Motor neuron (in vitro differentiated cells): ENCODE measurements at regions not wholly inside any gene's neighbourhood (a gene's known extent, or its start where the extent isn't known, plus 50 kb on each side); places are given as distances from the start of the nearest gene placed in this dataset.

Source experiments
- ATAC-seq, 8 experiments: fragments of 200-7000 bp; cut with Tn5 transposase; replicated peaks in 6 of 8; 2 replicates each; pipeline ENCODE4 v1.8.0; 2021; ENCODE audit warnings: mild to moderate bottlenecking in 8 of 8, moderate library complexity in 8 of 8
- H3K27ac ChIP-seq, 2 donors: fragments of 250-450 bp; sonication (Bioruptor Pico); 2 replicates each; pipeline ENCODE4 v1.9.0; 2021; ENCODE audit warnings: antibody characterized with exemption in 2 of 2, mild to moderate bottlenecking in 2 of 2, moderate library complexity in 1 of 2
- H3K4me1 ChIP-seq, 2 donors: fragments of 250-450 bp; sonication (Bioruptor Pico); replicated peaks in 1 of 2; 2 replicates each; pipeline ENCODE4 v1.6.1; 2021; ENCODE audit warnings: antibody characterized with exemption in 2 of 2, mild to moderate bottlenecking in 2 of 2, moderate library complexity in 1 of 2
- H3K4me3 ChIP-seq, 5 donors: fragments of 250-450 bp; sonication (Bioruptor Pico); 2 replicates each; pipeline ENCODE4 v1.9.0; 2021; ENCODE audit warnings: antibody characterized with exemption in 5 of 5, mild to moderate bottlenecking in 5 of 5, moderate library complexity in 4 of 5
- WGBS, 10 experiments: fragments of 450-650 bp; shearing (Covaris generic); methylation state at CpG; one replicate each; pipeline ENCODE4 v1.0.0; 2022; 5-methylcytosine and 5-hydroxymethylcytosine counted together
- in situ Hi-C, 9 experiments: fragments of 400-800 bp; cut with MboI; loops; one replicate each; pipeline ENCODE4 v1.15.0; 2021; ENCODE audit warnings: low sequenced_read_pairs in 9 of 9, low pct_unique_long_range_greater_than_20kb in 2 of 9; ENCODE audit not compliant: unreplicated experiment in 9 of 9

DNA sequence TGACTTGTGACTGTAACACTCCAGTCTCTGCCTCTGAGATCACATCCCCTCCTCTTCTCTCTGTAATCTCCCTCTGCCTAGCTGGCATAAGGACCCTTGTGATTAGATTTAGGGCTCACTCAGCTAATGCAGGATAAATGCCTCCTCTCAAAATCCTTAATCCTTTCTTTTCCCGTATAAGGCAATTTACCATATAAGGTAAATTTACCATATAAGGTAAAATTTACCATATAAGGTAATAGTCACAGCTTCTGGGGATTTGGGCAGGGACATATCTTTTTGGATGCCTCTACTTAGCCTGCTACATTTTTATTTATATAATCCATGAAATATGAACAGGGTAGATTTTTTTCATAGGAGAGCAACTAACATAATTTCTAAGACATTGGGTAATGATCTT, 318.0 kb upstream of the PUM3 start:
- H3K4me3 ChIP-seq: no peak overlapping the region
- 29 to 100% (median 100%) methylated on average over 1 of the region's 1 CpG; no CpG with 5 or more reads in 2 of the 10 experiments for WGBS, 10 experiments
- no peak overlapping the region for H3K27ac ChIP-seq
- no peaks in the 10 kb centered on the region for H3K4me1 ChIP-seq
- no peak for ATAC-seq
- in situ Hi-C loops: no loop called here

DNA sequence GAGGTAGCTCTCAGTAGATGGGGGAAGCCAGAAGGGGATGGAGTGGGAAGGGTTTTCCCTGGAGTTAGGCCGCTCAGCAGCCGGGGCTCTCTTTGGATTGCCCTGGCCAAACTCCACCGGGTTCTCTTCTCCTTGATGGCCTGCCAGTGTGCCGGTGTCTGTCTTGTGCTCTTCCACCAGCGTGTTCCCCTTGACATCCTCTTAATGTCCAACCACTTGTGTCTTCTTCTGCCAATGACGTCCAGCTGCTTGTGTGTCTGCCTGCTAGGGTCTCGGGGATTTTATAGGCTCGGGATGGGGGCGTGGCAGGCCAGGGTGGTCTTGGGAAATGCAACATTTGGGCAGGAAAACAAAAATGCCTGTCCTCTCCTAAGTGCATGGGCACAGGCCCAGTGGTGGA, 313.1 kb upstream of the PUM3 start:
- no peak overlapping the region for H3K4me3 ChIP-seq
- H3K4me1 ChIP-seq: no peaks in the 10 kb centered on the region
- 0 to 97% (median 91%) methylated on average over 1 to 8 of the region's 9 CpGs; no CpG with 5 or more reads in 5 of the 10 experiments for WGBS, 10 experiments
- no peak overlapping the region for H3K27ac ChIP-seq
- in situ Hi-C loops: no loop called here
- no peak for ATAC-seq

DNA sequence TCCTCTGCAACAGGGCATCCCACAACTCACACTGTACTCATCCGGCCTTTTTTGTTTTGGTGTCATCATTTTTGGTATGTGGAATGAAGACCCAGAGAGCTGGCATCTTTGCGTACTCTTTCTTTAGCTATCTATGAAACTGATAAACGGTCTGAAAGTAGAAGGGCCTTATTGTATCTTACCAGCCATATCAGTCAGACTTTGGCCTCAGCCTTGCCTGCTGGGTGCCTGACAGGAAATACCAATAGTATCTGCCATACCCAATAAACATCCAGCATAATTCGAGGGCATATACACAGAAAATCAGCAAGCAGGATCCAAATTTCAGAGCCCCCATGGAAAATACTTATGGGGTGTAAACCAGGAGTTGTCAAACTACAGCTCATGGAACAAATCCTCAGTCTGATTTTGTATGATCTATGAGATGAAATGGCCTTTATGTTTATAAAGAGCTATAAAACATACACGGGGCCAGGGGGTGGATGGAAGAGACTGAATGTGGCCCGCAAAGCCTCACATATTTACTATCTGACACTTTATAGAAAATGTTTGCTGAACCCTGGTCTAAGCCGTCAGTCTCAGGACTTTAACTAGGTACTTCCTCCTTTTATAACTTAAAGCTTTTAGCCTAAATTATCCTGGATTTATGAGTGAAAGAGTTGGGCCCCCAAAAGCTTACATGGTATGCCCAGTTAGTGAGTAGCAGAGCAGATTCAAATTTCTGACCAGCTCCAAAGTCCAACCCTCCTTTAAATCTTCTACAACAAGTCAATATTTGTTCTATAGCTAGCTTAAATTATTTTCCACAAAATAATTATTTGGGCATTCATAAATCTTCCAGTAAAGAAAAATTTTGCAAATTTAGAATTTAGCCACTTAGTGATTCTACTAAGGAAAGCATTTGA, 308.0 kb upstream of the PUM3 start:
- WGBS, 10 experiments: 0 to 94% (median 72%) methylated on average over 1 to 5 of the region's 7 CpGs; no CpG with 5 or more reads in 2 of the 10 experiments
- in situ Hi-C loops: no loop called here
- no peaks in the 10 kb centered on the region for H3K4me1 ChIP-seq
- ATAC-seq: no peak
- no peak overlapping the region for H3K4me3 ChIP-seq
- H3K27ac ChIP-seq: no peak overlapping the region

DNA sequence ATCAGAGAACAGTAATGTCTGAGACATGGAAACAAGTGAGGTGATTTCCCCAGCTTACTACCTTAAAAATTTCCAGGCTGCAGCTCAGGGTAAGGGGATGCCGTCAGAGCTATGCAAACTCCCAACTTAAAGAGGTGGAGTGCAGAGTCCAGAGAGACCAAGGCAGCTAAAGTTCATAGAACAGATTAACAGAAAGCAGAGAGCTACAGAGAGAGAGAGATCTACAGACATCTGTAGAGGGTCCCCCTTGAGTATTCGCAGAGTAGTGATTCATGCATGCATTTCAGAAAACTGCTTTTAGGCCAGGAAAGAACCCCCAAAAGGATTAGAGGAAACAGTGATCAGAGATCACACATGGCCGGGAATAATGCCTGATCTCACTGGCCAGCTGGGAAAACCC, 306.2 kb upstream of the PUM3 start:
- WGBS, 10 experiments: 0 to 95% (median 60%) methylated on average over 1 to 2 of the region's 3 CpGs; no CpG with 5 or more reads in 3 of the 10 experiments
- in situ Hi-C loops: no loop called here
- Histone ChIP-seq H3K4me3 (no peak overlapping the region), H3K27ac (no peak overlapping the region), H3K4me1 (no peaks in the 10 kb centered on the region)
- ATAC-seq: no peak

DNA sequence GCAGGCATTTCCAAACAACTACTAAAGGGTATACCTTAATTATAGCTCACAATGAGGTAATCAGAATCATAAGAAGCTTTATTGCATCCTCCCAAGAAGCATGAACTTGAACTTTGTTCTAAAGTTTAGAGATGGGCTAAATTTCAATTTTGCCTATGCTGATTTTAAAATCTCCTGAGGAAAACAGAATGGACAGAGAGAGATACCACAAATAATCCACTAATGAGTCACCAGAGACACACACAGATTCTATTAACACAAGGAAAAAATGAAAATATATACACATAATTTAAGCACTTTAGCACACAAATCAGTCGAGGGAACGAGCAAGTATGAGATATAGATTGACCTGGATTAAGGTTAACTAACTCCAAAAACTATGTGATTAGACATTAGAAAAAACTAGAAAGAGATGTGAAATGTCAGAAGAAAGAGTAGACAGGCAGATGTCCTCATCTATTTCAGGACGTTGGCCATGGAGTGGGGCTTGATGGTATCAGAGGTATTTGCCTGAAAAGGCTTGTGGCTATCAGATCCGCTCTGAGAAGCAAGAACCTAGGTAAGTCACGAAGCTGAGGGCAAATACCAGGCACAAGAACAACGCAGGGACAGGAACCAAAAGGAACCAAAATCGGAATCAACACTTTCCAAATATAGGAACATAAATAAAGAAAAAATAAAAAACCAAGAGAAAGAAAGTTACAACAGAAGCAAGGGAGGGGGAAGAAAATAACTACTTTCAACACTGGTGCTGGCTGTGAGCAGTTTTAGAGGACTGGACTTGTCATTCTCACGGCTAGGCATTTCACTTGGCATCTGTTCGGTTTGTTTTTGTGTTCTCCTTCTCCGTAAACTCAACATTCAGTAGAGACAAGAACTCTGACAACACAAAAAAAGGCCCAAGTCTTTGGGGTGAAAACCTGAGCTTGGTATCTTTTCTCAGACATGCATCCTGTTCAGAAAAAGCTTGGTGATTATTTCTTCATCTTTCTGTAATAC, 294.6 kb upstream of the PUM3 start:
- no peak overlapping the region for H3K4me3 ChIP-seq
- no peaks in the 10 kb centered on the region for H3K4me1 ChIP-seq
- WGBS, 10 experiments: 12 to 90% (median 77%) methylated on average over 7 to 10 of the region's 10 CpGs
- in situ Hi-C loops: loop anchor here in 1 of 9 experiments (25.0 kb wide), 1 partner anchor 101 kb away; no protein-coding TSS in a partner anchor
- ATAC-seq: peak in 2 of 8 experiments; percentile 42 to 45
- H3K27ac ChIP-seq: no peak overlapping the region

DNA sequence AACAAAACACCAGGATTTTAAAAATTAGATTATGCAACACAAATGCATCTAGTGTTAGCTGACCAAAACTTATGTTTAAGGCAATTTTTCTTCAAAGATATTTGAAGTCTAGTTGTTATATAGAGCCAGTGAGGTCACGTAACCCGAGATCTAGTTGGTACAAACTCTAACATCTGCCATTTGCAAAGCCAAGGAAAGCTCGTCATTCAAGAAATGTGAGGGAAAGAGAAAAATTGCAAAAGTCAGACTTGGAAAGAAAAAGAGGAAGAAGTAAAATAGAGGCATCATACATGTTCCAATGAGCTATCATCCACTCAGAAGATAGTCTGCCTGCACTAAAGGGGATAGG, 293.4 kb upstream of the PUM3 start:
- no peaks in the 10 kb centered on the region for H3K4me1 ChIP-seq
- H3K27ac ChIP-seq: no peak overlapping the region
- in situ Hi-C loops: loop anchor here in 1 of 9 experiments (25.0 kb wide), 1 partner anchor 100 kb away; no protein-coding TSS in a partner anchor
- WGBS, 10 experiments: 6 to 100% (median 74%) methylated on average over 1 to 3 of the region's 3 CpGs
- ATAC-seq: no peak
- H3K4me3 ChIP-seq: no peak overlapping the region

DNA sequence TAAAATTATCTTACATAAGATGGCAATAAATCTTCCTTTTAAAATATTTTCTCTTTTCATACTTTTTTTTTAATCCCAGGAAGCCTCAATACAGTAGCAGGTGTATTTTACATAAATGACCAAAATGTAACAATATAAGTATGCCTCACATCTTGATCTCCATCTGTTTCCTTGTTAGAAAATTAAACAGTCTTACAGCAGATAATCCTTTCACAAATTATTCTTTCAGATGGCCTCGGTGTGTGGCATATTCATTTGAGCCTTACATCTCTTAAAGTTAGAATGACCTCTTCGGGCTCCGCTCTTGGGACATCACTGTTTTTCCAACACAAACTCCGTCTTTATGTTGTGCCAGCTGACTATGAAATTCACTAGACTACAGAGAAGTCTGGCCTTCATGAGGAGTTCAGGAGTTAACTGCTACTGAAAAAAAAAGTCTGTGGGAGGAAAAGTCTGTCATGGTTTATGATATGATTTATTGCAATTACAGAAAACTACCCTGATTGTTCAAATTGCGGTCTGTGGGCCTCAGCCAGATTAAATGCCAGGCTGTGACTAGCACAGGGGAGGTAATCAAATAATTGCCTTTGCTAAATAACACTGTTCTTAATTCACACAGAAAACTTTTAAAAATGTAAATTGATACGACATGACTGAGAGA, 292.9 kb upstream of the PUM3 start:
- no peak for ATAC-seq
- in situ Hi-C loops: loop anchor here in 1 of 9 experiments (25.0 kb wide), 1 partner anchor 100 kb away; no protein-coding TSS in a partner anchor
- 7 to 93% (median 78%) methylated on average over 2 to 6 of the region's 6 CpGs; no CpG with 5 or more reads in 1 of the 10 experiments for WGBS, 10 experiments

DNA sequence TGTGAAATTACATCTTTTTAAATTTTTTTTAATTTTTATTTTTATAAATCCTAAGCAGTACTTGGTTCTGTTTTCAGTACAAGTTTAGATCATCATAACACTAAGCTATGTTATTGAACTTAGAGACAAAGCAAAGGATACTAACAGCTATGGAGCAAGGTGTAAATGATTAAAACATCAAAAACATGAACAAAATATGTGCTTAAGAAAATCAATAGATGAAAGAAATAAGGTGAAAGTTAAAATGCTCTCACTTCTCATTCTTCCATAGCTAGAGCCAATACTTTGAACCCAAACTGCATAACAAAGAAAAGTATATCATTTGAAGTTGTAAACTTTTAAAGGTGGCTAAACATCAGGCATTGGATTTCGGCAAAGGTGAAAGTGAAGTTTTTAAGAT, 292.3 kb upstream of the PUM3 start:
- in situ Hi-C loops: loop anchor here in 1 of 9 experiments (25.0 kb wide), 1 partner anchor 99 kb away; no protein-coding TSS in a partner anchor
- Histone ChIP-seq H3K4me3 (no peak overlapping the region), H3K4me1 (no peaks in the 10 kb centered on the region), H3K27ac (no peak overlapping the region)
- ATAC-seq: no peak
- WGBS, 10 experiments: 13 to 100% (median 100%) methylated on average over 1 of the region's 1 CpG

More for the DNA sequence above, 292.9 kb upstream of the PUM3 start:
- Histone ChIP-seq H3K27ac (no peak overlapping the region), H3K4me1 (no peaks in the 10 kb centered on the region), H3K4me3 (no peak overlapping the region)

DNA sequence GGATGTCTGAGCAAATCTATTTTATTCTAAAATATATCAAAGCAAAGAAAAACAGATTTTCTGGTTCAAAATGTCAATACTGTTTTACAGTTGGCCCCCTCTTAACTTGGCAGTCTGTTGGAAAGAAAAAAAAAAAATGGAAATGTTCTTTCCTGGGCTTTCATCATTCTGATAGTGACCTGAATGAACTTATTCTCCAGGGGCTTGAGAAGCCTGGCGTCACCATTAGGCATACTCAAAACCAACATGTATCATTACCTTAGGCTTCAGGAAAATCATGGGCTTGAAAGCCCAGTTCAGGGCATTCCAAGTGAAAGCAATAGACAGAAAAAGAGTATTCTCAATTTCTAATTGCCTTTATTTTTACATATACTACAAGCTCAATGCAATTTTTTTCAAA, 283.7 kb upstream of the PUM3 start:
- in situ Hi-C loops: loop anchor here in 1 of 9 experiments (25.0 kb wide), 1 partner anchor 90 kb away; no protein-coding TSS in a partner anchor
- Histone ChIP-seq H3K27ac (peak overlapping the region in 1 of 2 donors; percentile 25), H3K4me1 (peaks cover 0 to 35% of the 10 kb centered on the region in 2 donors), H3K4me3 (no peak overlapping the region)
- WGBS, 10 experiments: 0 to 75% (median 43%) methylated on average over 1 of the region's 1 CpG; no CpG with 5 or more reads in 3 of the 10 experiments
- ATAC-seq: peak in 5 of 8 experiments; percentile 41 to 86 (median 52)

DNA sequence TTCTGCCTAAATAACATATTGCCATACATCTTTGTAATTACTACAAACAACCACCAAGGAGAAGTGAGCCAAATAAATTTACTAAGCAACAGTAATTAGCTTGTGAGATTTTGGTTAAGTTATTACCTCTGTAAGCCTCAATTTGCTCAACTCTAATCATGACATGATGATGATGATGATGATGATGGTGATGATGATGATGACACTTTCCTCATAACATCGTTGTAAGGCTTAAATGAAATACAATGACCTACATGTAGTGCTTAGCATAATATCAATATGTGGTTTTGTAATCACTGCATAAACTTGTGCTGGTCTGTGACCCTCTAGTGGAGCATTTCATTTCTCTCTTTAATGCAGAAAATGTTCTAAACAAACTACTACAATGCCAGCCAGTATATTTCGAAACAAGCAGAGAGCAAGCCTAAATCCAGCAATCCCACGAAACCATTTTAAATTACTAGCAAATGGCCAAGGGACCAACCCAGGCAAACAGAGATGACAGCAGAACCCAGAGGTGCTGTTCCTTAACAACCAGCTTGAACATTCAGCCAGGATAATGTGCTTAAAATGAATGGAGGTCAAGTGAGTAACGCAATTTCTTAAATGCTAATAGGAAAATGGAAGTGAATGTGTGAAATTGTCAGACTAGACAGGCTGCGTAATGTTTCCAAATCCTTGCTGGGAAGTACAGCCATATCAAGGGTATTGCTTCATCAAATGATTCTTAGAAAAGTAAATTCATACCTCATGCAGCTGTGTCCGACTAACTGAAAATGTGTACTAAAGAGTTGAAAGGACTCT, 281.9 kb upstream of the PUM3 start:
- no peak overlapping the region for H3K27ac ChIP-seq
- WGBS, 10 experiments: 0 to 100% (median 53%) methylated on average over 2 to 6 of the region's 6 CpGs; no CpG with 5 or more reads in 1 of the 10 experiments
- peak in 3 of 8 experiments; percentile 71 to 95 (median 76) for ATAC-seq
- in situ Hi-C loops: loop anchor here in 1 of 9 experiments (25.0 kb wide), 1 partner anchor 89 kb away; no protein-coding TSS in a partner anchor
- H3K4me1 ChIP-seq: peaks cover 0 to 35% of the 10 kb centered on the region in 2 donors
- H3K4me3 ChIP-seq: no peak overlapping the region

DNA sequence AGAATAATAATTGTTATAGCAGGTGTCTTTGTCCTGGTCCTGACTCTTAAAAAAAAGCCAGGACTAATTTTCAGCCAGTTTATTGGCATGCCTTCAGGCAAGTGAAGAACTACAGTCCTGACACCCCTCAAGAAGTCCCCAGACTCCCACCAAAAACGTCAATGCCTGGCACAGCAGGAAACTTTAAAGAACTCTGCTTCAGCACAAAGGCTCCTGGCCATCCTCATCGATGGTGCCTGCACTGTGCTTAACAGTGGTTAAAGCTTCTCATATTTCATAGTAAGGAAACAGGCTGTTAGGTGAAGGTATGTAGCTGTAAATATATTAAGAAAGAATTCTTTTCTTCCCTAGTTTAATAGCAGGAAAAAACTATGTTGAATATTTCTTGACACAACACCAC, 280.1 kb upstream of the PUM3 start:
- no peak for ATAC-seq
- H3K4me1 ChIP-seq: peaks cover 0 to 33% of the 10 kb centered on the region in 2 donors
- in situ Hi-C loops: no loop called here
- H3K4me3 ChIP-seq: no peak overlapping the region
- no peak overlapping the region for H3K27ac ChIP-seq
- 0 to 10% (median 5%) methylated on average over 1 to 2 of the region's 2 CpGs; no CpG with 5 or more reads in 3 of the 10 experiments for WGBS, 10 experiments

DNA sequence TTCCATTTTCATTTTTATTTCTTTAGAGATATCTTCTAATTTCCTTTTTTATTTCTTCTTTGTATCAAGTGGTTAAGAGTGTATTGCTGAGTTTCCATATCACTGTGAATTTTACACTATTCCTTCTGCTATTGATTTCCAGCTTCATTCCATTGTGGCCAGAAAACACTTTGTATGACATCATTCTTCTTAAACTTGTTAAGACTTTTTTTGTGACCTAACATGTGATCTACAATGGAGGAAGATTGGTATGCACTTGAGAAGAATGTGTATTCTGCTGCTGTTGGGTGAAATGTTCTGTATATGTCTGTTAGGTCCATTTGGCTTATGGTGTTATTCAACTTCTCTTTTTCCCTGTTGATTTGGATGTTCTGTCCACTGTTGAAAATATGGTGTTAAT, 274.2 kb upstream of the PUM3 start:
- Histone ChIP-seq H3K4me1 (no peaks in the 10 kb centered on the region), H3K4me3 (no peak overlapping the region), H3K27ac (no peak overlapping the region)
- in situ Hi-C loops: no loop called here
- no peak for ATAC-seq
